ENCODE measurements at regions not wholly inside any gene's neighbourhood (a gene's known extent, or its start where the extent isn't known, plus 50 kb on each side); places are given as distances from the start of the nearest gene placed in this dataset.
A peak's percentile ranks its signal among the peaks of the same experiment; 100 is the strongest.

DNA sequence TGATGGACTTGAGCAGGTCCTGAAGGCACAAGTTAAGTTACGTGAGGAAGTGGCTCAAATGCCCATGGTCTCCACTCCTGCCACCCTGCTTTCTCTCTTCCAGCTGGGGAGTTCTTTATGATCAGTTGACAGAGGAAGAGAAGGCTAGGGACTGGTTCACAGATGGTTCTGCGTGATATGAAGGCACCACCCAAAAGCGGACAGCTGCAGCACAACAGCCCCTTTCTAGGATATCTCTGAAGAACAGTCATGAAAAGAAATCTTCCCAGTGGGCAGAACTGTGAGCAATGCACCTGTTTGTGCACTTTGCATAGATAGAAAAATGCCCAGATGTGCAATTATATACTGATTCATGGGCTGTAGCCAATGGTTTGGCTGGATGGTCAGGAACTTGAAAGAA, 162.4 kb upstream of the FSCB start:
- H3K36me3 ChIP-seq: no peaks in the 10 kb centered on the region
- no peaks in the 10 kb centered on the region for H3K27me3 ChIP-seq (ENCODE audit: low read depth)
- no peak overlapping the region for H3K27ac ChIP-seq (replicated peaks)
- DNase-seq: no peak
- H3K4me3 ChIP-seq: no peak overlapping the region
- H3K4me1 ChIP-seq: no peaks in the 10 kb centered on the region
- peaks cover 22% of the 10 kb centered on the region for H3K9me3 ChIP-seq (replicated peaks)
- intact Hi-C loops (cut with micrococcal nuclease): no loop called here
- TF ChIP-seq, protein P1, sequence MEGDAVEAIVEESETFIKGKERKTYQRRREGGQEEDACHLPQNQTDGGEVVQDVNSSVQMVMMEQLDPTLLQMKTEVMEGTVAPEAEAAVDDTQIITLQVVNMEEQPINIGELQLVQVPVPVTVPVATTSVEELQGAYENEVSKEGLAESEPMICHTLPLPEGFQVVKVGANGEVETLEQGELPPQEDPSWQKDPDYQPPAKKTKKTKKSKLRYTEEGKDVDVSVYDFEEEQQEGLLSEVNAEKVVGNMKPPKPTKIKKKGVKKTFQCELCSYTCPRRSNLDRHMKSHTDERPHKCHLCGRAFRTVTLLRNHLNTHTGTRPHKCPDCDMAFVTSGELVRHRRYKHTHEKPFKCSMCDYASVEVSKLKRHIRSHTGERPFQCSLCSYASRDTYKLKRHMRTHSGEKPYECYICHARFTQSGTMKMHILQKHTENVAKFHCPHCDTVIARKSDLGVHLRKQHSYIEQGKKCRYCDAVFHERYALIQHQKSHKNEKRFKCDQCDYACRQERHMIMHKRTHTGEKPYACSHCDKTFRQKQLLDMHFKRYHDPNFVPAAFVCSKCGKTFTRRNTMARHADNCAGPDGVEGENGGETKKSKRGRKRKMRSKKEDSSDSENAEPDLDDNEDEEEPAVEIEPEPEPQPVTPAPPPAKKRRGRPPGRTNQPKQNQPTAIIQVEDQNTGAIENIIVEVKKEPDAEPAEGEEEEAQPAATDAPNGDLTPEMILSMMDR (IDR thresholded peaks at IDR 0.05; ENCODE audit: borderline replicate concordance): no peak

DNA sequence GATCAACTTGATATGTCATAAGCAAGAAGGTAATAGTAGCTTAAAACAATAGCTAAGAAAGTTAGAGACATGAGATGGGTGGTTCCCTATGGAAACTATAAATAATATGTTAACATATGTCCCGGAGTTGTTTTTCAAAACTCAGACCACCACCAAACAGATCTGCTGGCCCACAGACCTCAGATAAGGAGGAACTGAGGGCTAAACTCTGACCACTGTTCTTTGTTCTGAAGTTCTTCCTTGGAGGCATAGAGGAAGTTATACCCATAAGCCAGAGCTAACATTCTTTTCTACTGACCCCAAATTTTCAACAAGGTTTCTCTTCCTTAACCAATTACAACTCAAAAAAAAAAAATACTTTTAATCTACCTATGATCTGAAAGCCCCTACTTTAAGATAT, 156.1 kb upstream of the FSCB start:
- H3K4me3 ChIP-seq: no peak overlapping the region
- no peak for DNase-seq
- intact Hi-C loops (cut with micrococcal nuclease): no loop called here
- H3K27ac ChIP-seq (replicated peaks): no peak overlapping the region
- no peaks in the 10 kb centered on the region for H3K9me3 ChIP-seq (replicated peaks)
- H3K36me3 ChIP-seq: no peaks in the 10 kb centered on the region
- no peaks in the 10 kb centered on the region for H3K27me3 ChIP-seq (ENCODE audit: low read depth)
- H3K4me1 ChIP-seq: no peaks in the 10 kb centered on the region
- TF ChIP-seq, protein P1 (IDR thresholded peaks at IDR 0.05; ENCODE audit: borderline replicate concordance): no peak

DNA sequence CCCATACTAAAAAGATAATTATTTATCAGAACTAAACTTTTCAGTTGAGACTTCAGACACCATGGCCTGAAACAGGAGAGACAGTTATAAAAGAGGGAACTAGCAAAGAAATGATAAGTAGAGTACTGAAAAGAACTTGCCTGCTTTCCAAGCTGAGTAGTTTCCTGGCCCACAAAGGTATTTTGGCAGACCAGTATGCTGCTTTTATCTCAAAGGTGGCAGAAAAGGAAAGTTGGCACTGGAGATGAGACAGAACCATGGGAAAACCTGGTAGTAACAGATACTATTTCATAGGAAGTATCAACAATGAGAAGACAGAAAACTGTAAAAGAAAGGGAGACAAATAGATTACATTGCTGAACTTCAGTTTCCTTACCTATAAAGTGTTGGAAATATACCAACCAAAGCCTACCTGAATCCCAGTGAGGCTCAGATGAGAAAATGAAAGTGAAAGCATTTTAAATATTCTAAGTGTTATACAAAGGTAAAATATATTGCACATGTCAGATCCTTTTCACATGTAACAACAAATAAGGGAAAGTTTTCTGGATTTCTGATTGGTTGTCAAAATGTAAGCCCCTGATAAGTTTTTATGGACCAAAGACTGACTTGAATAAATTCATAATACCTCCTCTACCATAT, 155.3 kb upstream of the FSCB start:
- no peaks in the 10 kb centered on the region for H3K36me3 ChIP-seq
- no peak overlapping the region for H3K27ac ChIP-seq (replicated peaks)
- DNase-seq: no peak
- TF ChIP-seq, protein P1 (IDR thresholded peaks at IDR 0.05; ENCODE audit: borderline replicate concordance): no peak
- no peaks in the 10 kb centered on the region for H3K9me3 ChIP-seq (replicated peaks)
- no peak overlapping the region for H3K4me3 ChIP-seq
- no peaks in the 10 kb centered on the region for H3K27me3 ChIP-seq (ENCODE audit: low read depth)
- intact Hi-C loops (cut with micrococcal nuclease): no loop called here
- no peaks in the 10 kb centered on the region for H3K4me1 ChIP-seq

DNA sequence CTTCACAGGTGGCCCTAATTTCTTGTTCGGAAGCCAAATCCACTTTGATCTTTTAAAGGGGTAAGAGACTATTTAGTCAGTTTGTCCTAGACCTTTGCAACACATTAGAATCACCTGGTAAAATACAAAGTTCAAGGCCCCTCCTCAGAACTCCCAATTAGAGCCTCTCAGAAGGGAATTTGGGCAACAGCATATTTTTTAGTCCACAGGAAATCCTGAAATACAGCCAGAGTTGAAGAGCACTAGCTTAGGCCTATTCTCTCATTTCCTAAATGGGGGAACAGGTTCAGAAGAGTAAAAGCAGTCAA, 151.3 kb upstream of the FSCB start:
- intact Hi-C loops (cut with micrococcal nuclease): no loop called here
- TF ChIP-seq, protein P1 (IDR thresholded peaks at IDR 0.05; ENCODE audit: borderline replicate concordance): no peak
- Histone ChIP-seq H3K9me3 (replicated peaks) (no peaks in the 10 kb centered on the region), H3K27ac (replicated peaks) (no peak overlapping the region), H3K4me3 (no peak overlapping the region), H3K36me3 (no peaks in the 10 kb centered on the region), H3K27me3 (ENCODE audit: low read depth) (no peaks in the 10 kb centered on the region), H3K4me1 (no peaks in the 10 kb centered on the region)
- DNase-seq: no peak

DNA sequence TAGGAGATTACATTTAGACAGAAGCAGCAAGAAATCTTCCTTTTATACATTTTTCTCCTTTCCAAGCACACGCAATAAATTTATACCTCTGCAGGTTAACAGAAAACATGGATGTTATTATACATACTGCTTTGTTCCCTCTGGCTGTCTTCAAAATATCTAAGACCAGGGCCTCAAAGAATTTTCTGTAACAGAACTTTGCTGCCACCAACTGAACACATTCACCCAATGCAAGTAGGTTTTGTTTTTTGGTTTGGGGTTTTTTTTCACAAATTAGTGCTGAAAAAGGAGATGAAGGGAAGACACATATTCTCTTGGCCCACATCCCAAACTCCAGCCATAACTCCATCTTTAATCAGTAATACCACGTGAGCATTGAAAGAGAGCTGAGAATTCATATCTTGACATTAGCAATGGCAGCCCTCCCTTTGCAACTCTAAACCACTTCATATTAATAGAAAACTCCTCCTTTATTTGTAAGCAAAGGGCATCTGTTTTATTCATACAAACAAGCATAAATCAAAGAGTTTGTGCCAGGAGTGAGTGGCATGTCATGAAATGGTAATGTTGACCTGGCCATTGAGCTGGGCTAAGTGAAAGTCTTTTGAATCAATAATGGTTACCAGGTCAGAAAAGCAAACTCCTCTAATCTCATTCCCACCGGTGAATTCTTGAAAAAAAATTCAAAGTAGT, 150.8 kb upstream of the FSCB start:
- H3K27ac ChIP-seq (replicated peaks): no peak overlapping the region
- H3K36me3 ChIP-seq: no peaks in the 10 kb centered on the region
- H3K9me3 ChIP-seq (replicated peaks): peaks cover 3% of the 10 kb centered on the region
- H3K27me3 ChIP-seq (ENCODE audit: low read depth): no peaks in the 10 kb centered on the region
- H3K4me3 ChIP-seq: no peak overlapping the region
- DNase-seq: no peak
- TF ChIP-seq, protein P1 (IDR thresholded peaks at IDR 0.05; ENCODE audit: borderline replicate concordance): peak; percentile 37
- H3K4me1 ChIP-seq: no peaks in the 10 kb centered on the region
- intact Hi-C loops (cut with micrococcal nuclease): no loop called here
